GM18511 (cell line): ENCODE measurements at regions not wholly inside any gene's neighbourhood (a gene's known extent, or its start where the extent isn't known, plus 50 kb on each side); places are given as distances from the start of the nearest gene placed in this dataset.
"Not testable (repeated sequence)": the region's sequence is repeated elsewhere in the genome, so short reads cannot be mapped to it uniquely, and the experiment has no call there.

ENCODE experiments used
- ATAC-seq: cut with Tn5 transposase; IDR thresholded peaks from one replicate; pipeline ENCODE4 v1.9.1; 2021; ENCODE audit warnings: mild to moderate bottlenecking, moderate library complexity; ENCODE audit not compliant: unreplicated experiment

- not testable (repeated sequence) for ATAC-seq
Observed at GRCh38 chr1:166690596-166690995, 148.7 kb upstream of the POGK start.

DNA sequence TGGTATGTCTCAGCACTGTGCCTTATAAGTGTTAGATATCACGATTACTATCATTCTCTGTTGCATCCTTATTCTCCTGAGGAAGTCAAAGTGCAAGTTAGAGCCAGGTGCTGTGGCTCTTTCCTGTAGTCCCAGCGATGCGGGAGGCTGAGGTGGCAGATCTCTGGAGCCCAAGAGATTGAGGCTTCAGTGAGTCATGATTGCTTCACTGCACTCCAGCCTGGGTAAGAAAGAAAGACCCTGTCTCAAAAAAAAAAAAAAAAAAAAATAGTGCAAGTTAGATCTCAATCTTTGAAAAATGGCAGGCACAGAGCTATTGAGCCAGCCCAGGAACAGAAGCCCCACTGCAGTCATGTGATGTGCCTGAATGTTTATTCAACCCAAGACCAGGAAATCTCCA is 147.8 kb upstream of the POGK start:
- ATAC-seq: no peak

DNA sequence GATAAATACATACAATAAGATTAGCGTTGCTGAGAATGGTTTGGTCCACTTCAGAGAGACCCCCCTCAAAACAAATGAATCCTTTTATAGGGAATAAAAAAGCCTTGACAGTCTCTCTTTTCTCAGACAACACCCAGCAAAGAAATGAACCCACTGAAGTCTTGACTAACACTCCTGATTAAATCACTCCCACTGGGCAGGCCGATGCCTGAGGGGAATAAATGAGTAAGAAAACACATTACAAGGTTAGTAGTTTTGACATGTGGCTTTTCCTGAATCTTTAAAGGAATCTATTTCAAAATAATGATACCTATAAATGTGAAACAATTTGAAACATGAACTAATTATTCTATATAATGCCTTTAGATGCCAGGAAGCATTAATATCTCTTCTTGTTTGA is 146.9 kb upstream of the POGK start:
- no peak for ATAC-seq

DNA sequence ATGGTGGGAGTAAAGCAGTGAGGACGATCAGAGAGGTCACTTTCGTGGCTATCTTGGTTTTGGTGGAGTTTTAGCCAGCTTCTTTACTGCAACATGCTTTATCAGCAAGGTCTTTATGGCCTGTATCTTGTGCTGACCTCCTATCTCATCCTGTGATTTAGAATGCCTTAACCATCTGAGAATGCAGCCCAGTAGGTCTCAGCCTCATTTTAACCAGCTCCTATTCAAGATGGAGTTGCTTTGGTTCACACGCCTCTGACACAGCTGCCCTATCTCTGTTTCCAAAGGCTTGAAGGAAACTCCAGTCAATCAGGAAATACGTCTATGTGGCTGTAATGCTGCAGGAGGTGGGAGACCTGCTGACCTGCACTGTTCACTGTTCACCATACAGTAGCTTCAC is 146.1 kb upstream of the POGK start:
- ATAC-seq: no peak

DNA sequence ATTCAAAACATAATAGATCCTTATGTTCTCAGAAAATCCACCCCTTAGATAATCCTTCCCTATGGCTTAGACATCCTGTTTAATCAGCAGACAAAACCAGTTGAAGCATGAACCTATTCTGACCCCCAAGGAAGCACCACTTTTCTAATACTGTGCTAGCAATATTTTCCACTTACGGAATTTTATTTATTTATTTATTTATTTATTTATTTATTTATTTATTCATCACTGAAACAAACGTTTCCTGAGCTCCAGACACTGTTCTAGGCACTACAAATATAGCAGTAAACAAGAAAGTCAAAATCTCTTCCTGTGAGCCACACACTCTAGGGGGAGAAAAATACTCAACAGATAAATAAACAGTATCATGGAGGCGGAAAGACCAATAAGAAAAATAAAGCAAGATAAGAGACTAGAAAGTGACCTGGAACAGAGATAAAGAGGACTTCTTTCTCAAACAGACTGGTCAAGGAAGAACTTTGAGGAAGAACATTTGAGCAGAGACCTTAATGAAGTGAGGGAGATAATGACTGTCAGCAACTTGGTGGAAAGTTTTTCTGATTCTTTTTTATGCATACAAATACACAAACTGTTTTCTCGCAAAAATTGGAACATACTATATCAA is 145.5 kb upstream of the POGK start:
- no peak for ATAC-seq

DNA sequence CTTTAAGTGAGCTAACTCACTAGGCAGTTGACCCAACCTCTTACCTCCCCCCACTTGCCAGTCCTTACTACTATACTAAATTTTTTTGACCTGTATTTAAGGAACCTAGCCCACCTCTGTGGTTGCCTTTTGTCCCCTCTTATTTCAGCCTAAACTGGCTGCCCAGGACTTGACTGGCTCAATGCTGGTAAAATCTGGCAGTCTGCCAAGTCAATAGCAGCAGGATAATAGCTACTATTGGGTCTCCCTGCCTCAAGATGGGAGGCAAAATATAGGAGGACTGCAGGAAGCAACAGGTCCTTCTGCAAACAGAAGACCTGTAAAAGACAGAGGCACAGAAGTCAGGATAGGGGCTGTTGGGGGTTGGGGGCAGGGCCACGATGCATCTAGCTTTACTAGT is 144.2 kb upstream of the POGK start:
- no peak for ATAC-seq

DNA sequence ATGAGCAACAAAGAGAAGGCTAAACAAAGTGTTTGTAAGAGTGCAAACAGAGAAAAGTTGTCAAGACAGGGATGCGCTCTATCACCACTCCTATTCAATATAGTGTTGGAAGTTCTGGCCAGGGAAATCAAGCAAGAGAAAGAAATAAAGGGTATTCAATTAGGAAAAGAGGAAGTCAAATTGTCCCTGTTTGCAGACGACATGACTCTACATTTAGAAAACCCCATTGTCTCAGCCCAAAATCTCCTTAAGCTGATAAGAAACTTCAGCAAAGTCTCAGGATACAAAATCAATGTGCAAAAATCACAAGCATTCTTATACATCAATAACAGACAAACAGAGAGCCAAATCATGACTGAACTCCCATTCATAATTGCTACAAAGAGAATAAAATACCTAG is 143.4 kb upstream of the POGK start:
- not testable (repeated sequence) for ATAC-seq

GRCh38 chr1:166698771-166699170 is 140.5 kb upstream of the POGK start:
- ATAC-seq: no peak

GRCh38 chr1:166699613-166700012 is 139.7 kb upstream of the POGK start:
- no peak for ATAC-seq

DNA sequence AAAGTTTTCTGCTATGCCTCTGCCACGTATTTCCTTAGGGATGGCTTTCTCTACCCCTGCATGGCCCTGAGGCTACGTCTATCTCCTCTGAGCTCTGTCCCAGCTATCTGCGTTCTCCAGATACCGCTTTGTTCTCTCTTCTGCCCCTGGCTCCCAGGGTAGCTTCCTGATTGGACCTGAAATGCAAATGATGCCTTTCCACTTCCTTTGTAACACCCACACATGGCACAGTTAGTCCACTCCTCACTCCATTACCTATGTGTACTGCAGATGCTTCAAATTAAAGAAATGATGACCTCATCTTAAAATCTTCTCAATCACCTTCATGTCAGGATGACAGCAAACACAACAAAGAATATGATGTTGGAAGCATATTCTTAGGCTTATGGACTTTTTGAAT is 138.6 kb upstream of the POGK start:
- no peak for ATAC-seq

GRCh38 chr1:166701603-166702100 is 137.6 kb upstream of the POGK start:
- ATAC-seq: no peak

DNA sequence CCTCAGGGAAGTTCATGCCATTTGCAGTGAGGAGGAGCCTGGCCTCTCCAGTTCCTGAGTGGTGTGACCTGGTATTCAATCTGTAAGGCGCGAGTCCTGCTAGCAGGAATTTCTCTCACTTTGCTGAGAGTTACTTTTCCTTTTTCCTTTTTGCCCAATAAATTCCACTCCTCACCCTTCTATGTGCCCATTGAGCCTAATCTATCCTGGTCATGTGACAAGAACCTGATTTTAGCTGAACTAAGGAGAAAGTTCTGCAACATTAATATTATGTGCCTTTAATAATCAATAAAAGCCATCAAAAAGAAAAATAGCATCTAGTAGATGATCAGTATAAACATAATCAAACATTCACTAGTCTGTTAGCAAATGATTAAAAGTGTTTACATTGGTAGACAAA is 136.1 kb upstream of the POGK start:
- no peak for ATAC-seq

DNA sequence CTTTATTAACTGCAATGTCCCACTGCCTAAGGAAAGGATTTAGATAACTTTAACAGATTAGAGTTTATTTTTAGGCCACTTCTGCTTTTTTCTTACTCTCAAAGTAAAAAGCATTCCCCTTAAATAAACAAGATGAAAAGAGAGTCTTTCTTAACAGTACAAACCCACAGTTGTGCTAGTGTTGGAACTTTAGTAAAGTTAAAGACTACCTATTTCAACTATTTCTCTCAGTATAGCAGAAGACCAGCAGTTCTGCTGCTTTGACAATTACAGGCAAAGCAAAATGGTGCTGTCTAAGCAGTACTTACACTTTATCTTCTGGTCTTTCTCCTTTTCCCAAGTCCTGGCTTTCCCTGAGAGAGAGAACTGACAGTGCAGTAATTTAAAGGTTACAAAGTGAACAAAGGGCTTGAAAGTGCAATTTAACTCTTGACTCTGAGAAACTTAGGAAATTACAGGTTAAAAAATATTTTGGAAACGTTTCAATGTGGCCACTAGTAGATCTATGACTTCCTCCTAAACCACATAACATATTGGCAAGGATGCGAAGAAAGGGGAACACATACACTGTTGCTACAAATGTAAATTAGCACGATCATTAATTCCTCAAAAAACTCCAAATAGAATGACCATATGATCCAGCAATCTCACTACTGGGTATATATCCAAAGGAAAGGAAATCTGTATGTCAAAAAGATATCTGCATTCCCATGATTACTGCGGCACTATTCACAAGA is 135.4 kb upstream of the POGK start:
- ATAC-seq: no peak

DNA sequence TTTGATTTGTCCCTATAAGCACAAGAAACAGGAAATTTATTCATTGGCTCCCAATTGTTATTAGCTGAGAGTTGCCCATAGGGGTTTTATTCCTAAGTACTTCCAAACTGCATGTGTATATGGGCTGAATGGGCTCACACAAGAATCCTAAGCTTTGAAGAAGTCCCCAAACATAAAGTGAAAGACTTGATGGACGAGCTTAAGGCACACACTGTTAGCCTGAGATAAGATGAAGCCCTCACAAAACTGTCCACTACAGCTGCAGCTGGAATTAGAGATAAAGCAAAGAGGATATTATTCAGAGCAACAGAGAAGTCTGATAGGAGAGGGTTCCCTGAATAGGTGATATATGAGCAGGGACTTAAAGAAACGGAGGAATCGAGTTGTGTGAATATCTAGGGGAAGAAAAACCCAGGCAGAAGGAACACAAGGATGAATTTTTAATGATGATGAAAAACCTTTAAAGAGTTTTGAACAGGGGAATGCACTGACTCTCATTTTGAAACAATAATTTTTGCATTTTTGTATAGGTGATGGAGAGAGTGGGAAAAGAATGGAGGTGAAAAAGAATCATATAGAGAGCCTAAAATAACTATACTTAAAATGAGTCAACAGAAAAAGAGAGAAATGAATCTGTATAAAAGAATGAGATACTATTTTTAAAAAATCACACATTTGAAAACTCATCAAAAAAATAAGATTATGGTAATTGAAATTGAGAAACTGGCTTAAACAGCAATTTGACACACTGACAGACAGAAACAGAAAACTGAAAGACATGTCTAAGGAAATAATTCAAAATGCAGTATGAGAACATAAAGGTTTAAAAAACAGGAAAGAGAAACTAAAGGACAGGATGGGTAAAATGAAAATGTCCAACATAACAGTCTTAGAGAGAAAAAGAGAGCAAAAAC is 133.6 kb upstream of the POGK start:
- no peak for ATAC-seq

DNA sequence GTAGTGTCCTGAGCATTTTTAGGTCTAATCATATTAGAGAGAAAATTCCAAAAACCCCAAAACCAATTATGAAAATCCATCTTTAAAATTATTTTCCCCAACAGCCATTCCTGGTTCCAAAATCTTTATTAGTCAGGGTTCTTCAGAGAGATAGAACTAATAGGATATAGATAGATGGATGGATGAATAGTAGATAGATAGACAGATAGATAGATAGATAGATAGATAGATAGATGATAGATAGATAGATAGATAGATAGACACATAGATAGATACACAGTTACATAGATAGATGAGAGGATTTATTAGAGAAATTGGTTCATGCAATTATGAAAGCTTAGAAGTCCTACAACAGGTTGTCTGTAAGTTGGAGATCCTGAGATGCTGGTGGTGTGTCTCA is 122.7 kb upstream of the POGK start:
- ATAC-seq: no peak

DNA sequence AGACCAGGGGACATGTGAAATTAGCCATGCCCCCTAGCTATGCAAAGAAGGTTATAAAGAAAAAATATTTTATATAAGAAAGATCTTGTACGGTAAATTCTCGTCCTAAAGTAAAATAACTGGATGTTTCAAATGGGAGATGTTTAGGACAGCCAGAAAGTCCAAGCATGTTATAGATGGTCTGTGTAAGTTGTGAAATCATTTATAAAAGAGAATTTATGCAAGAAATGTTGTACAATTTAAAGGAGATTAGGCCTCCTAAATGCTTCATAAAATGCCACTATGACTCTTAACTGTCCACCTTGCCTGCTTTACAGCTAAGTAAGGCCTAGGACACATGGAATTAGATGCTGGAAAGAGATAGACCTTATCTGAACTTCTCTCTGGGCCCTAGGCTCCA is 118.1 kb upstream of the POGK start:
- no peak for ATAC-seq

- ATAC-seq: no peak
Observed at GRCh38 chr1:166730299-166730888, 108.9 kb upstream of the POGK start.

DNA sequence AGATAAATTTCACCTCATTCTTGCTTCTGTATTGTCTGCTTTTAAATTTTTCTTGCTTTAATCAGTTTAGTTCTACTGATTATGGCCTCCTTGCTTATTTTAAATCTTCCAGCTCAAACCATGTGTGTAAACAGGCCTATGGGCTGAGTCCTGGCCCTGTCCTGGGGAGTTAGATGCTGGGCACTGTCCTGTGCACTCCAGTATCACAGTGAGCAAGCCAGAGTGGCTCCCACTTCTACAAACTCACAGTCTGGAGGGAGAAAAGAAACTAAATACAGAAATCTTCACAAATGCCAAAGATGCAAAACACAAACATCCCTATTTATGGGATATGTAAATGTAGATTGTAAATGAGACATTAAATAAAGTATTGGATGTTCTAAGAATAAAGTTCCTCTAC is 101.1 kb upstream of the POGK start:
- no peak for ATAC-seq

GRCh38 chr1:166738873-166739272 is 100.4 kb upstream of the POGK start:
- ATAC-seq: no peak

DNA sequence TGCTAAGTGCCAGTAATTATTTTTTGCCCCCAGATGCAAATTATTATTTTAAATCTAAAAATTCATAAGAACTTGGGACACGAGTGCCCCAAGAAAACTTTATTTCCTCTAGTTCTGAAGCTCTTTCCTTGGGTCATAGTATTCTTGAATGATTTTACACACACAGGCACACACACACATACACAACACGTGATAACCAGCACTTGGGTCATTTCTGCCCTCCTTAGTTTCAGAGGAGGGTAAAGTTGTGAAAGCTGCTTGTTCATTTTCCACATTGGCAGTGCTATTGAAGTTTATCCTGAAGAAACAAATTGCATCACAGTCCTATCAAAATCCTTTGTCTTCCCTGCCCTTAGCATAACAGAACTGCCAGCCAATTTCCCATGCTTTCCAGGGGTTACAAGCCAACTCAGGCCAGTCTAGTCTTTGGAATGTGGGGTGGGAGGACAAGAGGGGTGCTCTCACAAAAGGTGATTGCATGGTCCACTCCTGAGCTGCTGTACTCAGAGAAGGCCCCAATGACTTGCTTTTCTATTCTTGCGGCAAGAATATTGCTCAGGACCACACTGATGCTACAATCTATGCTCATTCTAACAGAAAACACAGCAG is 98.5 kb upstream of the POGK start:
- no peak for ATAC-seq

DNA sequence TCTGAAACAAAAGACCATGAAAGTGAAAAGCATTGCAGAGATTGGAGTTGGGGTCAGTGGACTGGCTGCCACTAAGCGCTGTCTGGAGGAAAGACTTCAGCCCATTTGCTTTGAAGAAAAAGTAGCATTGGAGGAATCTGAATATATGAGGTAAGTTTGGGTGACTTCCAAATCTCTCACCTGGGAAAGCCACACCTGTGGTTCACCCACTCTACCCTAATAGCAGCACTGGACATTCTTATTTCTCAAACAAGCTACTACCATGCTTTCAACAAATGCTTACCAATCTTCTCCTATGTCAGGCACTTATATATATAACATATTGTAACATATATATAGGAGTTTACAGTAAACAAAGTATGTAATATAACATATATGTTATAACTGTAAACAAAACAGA is 76.0 kb upstream of the POGK start:
- no peak for ATAC-seq
